ENCODE measurements at regions not wholly inside any gene's neighbourhood (a gene's known extent, or its start where the extent isn't known, plus 50 kb on each side); places are given as distances from the start of the nearest gene placed in this dataset.
"Not testable (repeated sequence)": the region's sequence is repeated elsewhere in the genome, so short reads cannot be mapped to it uniquely, and the experiment has no call there.

DNA sequence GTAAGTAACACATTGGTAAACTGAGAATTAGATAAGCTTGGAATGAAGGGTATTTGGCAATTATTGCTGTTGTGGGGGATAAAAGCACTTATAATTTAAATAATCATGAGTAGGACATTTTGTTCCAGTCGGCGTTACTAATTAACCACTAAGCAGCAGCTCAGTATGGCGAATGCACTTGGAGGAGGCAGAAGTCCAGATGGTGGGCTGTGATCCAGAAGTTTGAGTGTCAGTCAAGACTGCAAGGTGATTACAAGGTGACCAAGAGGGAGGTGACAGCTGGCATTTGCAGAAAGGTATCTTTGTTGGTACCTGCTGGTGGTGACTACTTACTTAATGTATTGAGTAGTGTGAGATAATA lies 643.6 kb upstream of the FAM98A start:
- peak; percentile 92 for DNase-seq

DNA sequence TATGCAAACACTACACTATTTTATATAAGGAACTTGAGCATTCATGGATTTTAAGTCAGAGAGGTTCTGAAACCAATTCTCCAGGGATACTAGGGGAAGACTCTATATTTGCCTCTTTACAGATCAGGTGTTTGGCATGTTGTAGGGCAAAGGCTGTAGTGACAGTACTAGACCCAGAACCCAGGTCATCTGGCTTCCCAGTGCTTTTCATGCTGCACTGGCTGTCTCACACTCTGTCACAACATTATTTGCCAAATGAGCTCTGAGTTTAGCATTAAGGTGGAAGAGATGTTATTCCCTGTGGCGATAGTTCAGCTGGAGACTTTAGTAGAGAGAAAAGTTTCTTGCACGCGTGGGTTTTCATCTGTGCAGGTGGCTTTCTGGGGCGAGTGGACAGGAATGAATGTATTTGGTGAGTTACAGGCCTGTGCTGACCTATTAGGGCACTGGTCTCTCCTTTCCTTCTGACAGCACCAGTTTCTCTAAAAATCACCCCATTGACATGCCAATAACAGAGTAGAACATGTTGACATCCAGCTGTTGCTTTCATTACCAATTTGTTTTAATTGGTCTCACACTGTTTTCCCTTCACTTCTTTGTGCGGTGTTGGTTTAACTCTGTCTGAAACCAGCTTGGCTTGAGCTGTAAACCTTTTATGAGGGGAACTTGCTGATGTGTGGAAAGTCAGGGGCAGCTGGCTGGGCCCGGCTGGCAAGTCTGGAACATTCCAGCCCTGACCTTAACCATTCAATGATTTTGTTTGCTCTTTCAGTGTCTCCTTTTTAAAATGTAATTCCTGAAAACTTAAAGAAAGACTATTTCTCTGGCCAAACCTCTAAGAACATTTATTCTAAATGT lies 643.0 kb upstream of the FAM98A start:
- peak; percentile 70 for DNase-seq

DNA sequence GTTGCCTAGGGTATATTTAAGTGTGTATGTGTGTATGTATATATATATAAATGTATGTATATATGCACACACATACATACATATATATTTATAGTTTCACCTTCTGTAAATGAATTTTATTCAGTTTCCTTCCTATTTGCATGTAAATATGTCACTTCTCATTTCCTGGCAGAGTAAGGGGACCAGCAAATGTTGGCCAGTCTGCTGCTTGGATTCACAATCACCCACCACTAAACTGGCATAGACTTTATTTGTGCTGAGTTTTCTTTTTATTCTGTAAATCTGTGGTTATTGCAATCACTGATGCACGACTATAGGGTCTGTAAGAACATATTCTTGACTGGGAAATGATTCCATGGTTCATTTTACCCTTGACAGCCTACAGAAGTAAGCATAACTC lies 640.4 kb upstream of the FAM98A start:
- no peak for DNase-seq

DNA sequence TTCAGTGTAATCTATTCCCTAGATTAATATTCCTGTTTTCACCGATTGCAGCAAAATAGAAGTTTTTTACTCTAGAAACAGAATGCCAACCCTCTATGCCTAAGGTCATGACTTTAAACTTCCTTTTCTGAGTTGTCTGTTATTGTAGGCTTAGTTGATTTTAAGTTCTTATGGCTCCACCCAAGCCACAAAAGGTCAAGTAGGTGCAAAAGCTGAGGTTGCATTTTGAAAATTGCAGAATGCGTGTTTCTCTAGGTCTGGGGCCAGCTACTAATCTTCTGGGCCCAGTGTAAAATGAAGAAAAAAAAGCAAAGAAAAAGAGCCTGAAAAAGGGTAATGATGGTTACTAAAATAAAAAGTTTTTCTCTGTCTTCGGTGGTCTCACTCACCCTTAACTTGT lies 635.7 kb upstream of the FAM98A start:
- no peak for DNase-seq

DNA sequence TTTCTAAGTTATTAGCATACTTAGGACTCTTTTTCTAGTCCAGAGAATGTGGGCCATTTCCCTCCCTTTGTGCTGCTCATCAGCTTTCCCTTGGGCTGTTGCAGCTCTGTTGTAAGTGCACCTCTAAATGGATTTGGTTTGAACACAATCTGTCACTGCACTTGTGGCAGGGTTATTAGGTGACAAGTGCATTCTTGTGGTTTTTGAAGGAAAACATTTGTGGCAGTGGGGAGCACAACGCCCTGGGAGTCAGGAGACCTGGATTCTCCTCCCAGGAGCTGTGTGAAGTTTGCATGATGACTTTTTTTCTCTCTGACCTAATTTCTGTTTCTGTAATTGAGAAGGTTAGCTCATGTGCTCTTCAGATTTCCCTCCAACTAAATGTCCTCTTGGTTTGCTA lies 630.9 kb upstream of the FAM98A start:
- DNase-seq, result peak; percentile 85

DNA sequence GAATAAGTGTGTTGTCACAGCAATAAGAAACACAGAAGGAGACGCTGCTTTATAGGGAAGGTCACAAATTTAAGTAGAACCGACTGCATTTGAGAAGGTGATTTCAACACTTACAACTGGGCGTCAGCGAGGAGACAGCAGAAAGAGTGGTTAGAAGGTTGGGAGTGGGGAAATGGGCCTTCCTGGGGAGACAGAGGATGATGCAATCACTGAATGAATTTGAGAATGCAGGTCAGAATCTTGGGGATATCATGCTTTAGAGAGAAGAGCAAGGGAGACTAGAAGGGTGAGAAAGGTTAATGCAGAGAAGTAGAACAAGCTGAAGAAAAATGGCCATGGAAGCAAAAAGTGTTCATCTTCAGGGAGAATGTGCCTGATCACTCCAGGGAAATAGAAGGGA lies 616.1 kb upstream of the FAM98A start:
- DNase-seq, result no peak

DNA sequence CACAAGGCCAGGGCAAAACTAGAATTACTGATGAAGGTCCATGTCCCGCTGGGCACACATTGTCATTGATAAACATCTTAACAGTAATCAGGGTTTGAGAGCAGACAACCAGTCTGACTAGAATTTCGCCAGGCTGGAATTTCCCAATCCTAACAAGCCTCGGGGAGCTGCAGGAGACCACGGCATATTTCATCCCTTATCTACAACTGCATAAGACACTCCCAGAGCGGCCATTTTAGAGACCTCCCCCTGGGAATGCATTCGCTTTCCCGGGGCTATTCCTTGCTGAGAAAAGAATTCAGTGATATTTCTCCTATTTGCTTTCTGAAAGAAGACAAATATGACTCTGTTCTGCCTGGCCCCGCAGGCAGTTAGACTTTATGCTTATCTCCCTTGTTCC lies 611.3 kb upstream of the FAM98A start:
- peak; percentile 39 for DNase-seq

DNA sequence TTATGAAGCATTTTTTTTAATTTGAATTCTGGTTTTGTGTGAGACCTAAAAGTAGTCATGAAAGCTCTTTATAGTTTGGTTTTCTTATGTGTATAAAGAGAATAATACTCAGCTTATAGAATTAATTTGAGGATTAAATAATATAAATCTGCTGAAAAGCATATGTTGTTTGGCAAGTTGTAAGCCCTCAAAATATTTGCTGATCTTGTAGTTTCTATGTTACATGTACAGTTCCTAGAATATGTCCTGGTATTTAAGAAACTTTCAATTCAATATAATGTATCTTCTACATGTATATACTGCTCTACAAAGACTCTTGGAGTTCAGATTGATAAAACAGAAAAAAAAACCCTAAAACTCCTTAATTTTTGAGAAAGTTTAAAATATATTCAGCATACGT lies 605.5 kb upstream of the FAM98A start:
- DNase-seq, result no peak

DNA sequence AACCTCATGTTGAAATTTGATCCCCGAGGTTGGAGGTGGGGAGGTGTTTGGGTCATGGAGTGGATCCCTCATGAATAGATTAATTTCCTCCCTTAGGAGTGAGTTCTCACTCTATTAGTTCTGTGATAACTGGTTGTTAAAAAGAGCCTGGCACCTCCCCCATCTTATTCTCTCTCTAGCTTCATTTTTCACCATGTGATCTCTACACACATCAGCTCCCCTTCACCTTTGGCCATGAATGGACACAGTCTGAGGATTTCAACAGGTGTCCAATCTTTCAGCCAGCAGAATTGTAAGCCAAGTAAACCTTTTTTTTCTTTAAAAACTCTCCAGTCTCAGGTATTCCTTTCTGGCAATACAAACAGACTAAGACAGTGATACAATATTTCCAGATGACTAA lies 602.0 kb upstream of the FAM98A start:
- DNase-seq, result no peak

DNA sequence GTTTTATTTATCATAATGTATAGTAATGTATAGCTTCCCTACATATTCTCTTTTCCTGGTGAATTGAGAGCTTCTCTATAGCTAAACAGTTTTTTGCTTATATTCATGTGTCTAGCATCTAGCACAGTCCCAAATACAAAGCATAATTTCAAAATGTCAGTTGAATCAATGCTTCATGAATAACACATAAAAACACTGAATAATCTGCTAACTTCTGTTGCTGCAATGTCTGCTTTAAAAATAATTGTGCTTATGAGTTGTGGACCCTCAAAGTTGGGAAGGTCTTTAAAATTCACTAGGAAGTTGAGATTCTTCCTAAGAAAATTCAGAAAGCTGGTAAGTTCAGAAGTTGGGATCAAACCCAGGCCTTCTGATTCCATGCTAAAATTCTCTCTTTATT lies 600.9 kb upstream of the FAM98A start:
- DNase-seq, result no peak

DNA sequence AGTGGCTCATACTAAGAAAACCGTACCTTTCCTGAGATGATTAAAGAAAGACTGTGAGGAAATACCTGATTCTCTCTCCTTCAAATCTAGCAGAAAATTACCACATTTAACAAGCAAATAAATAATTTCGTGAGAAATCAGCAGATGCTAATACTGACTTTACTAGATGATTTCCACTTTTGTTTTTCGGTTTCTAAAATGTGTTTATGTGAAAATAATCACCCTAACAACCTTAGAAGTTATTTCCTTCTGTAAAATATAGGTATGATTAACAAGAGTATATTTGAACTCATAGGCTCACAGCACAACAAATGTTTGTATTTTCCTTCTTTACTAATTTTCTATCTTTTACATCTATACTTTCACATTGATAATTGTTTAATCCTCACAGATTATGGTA lies 594.1 kb upstream of the FAM98A start:
- no peak for DNase-seq

DNA sequence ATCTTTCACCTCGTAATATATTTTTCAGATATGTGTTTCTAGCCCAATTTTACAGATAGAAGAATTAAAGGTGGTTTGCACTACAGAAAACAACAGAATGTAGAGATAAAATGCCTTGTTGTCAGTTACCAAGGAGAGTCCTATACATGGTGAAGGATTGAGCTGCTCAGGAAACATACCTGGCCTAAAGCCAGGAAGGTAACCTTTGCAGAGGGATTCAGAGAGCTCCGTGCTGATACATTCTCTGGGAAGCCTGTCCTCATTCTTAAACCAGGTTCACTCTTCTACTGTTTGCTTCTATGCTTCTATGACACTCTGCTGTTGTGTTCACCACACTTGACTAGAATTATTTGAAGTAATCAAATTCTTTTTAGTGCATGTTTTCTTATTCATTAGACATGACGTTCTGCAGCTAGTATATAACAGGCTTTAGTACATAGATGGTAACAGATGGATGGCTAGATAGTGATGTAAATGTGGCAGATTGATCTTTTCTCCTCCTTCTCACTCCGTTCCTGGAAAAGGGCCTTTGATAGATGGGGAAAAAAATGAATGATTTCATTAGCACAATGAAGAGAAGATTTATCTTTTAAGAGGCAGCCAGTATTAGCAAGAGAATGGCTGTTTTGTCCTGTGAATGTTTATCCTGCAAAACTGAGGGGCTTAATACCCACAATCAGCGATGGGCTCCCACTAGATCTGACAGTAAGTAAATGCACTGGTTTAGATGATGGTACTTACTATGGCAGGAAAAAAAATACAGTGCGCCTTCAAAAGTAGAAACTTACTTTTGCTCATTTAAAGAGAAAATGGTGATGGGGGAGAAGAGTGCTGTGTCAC lies 589.6 kb upstream of the FAM98A start:
- DNase-seq, result peak; percentile 31

DNA sequence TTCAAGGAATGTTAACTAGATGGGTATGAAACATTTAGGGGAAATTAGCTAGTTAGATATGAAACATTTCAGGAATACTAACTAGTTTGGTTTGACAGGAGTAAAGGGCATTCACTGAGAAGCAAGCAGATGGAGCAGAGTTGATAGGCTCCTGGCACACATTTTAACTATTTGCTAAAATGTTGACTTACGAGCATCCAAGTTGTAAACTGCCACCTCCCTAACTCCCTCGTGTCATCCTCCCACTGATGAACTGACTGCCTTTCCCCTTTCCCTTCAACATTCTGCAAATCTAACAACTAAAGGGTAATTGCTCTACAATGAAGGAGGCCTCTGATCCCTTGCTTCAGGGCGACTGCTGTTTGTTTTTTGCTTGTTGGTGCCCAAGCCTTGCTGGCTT lies 580.4 kb upstream of the FAM98A start:
- DNase-seq, result no peak

DNA sequence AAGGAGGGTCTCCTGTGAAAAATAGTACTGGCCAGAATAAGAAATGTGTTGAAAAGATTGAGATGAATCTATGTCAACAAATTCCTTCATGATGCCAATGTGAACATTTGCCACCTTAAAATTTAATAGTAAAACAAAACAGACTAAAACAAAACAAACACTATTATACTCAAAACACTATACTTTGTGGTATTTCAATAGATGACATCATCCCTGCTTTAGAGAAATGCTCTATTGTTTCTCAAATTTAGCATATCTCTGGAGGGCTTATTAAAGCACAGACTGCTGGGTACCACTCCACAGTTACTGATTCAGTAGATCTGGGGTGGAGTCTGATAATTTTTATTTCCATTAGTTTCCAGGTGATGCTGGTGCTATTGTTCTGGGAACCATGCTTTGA lies 579.4 kb upstream of the FAM98A start:
- DNase-seq, result no peak

DNA sequence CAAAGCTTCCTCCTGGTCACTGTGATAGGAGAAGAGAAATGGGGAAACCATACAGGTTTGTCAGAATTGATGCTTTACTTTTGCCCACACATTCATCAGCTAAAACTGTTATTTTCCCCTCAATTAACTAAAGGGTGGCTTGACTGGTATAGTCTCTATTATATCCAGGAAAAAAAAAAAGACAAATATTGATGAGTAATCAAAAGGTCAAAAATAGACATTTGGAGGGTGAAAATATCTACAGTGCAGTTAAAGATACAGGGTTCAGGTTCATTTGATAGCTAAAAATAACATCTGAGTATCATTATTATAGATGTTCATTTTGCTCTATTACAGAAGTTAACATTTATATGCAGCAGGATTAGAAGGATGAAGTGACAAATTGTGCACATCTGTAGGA lies 577.6 kb upstream of the FAM98A start:
- DNase-seq, result no peak

DNA sequence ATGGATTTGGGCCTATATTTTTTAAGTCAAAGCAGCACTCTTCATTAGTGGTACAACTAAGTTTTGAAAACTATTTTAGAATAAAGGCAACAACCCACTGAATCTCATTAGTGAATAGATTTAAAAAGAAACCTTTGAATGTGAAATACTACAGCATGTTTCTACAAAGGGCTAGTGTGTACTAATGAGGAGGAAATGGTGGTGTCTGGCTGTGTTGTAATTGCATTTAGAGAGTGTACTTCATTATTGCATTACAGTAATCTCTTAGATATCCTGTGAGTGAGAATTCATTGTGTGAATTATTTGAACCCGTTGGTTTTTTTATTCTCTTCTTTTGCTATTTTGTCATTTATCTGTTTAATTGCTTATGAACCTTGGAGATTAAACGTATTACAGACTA lies 575.4 kb upstream of the FAM98A start:
- DNase-seq, result peak; percentile 34

DNA sequence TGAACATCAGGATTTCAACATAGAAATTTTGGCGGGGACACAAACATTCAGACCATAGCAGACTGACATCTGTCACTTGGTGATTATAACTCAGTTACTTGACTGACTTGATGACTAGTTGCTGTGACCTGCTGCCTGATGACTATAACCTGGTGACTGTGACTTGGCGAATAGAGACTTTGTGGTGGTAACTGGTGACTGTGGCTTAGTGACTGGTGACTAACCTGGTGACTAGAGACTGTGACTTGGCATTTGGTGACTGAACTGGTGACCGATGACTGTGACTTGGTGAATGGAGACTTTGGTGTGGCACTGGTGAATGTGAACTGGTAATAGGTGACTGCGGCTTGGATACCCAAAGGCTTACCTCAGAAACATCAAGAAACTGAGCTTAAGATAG lies 563.1 kb upstream of the FAM98A start:
- DNase-seq, result no peak

DNA sequence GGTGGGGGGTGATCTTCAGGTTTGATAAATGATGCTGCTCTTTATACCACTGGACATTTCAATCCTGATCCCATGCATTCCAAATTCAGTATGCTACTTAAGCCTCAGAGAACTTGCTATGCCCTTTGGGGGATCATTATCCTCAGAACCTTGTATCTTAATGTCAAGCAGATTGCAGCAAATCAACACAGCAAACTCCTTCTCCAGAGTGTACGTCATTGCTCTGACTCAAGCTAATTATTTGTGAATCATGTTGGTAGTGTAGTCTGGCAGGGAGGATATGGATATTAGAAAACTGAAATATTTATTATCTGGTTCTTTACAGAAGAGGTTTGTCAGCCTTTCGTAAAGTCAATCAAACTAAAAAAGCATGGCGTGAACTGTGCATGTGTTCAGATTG lies 562.5 kb upstream of the FAM98A start:
- DNase-seq, result no peak

DNA sequence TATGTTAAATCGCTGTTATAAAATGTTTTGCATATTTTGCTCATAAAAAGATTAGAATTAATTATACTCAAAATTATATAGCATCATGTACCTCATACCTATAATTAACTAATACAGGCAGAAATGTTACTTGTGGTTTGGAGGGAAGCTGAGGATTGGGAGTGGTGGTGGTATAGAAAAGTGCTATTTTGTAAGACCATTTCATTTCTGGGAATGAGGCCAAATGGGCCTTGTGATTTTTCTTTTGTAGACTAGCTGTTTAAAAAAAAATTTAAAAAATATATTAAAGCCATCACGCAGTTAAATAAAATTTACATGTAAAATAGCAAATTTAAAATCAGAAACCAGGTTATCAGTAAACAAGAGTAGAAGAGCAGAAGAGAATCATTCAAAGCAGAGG lies 560.8 kb upstream of the FAM98A start:
- no peak for DNase-seq

DNA sequence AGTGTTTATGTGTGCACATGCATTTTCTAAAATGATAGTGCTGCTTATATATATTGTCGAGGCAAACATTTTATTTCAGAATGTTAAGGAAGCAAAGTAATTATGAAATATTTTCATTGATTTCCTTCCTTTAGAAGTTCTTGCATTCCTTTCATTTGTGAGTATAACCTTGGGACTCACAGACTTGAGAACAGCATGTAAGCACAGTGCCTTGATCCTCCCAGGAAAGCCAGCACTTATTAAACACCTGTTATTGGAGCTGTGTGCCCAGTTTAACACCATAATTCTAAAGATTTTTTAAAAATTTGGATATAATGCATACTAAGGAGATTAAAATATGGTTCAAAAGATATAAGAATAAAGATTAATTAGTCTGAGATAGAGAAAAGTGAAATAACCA lies 554.4 kb upstream of the FAM98A start:
- DNase-seq, result no peak

DNA sequence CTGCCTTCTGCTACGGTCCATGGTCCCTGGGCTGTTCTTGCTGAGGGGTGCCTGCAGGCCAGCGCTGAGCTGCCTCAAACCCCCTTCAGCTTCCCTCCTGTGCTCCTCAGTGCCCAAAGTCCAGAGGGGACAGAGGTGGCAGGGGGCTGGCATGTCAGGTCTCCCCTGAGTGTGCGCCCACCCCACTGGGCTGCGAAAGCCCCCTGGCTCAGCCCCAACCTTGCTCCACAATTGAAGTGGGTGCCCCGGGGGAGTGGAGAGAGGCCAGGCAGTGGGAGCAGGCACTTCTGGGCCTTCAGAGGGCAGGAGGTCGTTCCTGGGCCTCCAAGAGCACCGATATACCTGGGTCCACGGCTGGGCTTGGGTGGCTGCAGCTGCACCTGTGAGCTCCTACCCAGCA lies 548.7 kb upstream of the FAM98A start:
- no peak for DNase-seq

DNA sequence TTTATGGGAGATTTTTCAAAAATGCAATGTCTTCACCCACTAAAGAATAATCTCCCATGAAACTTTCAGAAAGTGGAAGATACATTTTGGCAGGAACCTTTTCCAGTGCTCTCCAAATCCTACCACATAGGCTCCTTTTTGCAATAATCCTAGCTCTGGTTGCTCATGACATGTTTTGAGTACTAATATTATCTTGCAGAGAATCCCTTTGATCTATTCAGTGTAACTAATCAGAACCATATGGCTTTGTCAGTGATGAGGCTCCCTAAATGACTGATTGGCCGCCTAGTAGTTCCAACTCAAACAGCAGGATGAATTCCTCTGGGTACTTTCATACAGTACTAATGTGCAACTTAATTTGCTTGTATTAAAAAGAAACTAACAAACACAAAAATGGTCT lies 544.0 kb upstream of the FAM98A start:
- DNase-seq, result no peak

DNA sequence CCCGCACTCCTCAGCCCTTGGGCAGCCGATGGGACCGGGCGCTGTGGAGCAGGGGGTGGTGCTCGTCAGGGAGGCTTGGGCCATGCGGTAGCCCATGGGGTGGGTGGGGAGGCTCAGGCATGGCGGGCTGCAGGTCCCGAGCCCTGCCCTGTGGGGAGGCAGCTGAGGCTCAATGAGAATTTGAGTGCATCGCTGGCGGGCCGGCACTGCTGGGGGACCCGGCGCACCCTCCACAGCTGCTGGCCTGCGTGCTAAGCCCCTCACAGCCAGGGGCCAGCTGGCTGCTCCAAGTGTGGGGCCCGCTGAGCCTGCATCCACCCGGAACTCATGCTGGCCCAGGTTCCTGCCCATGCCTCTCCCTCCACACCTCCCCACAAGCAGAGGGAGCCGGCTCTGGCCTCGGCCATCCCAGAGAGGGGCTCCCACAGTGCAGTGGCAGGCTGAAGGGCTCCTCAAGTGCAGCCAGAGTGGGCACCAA lies 543.5 kb upstream of the FAM98A start:
- not testable (repeated sequence) for DNase-seq

DNA sequence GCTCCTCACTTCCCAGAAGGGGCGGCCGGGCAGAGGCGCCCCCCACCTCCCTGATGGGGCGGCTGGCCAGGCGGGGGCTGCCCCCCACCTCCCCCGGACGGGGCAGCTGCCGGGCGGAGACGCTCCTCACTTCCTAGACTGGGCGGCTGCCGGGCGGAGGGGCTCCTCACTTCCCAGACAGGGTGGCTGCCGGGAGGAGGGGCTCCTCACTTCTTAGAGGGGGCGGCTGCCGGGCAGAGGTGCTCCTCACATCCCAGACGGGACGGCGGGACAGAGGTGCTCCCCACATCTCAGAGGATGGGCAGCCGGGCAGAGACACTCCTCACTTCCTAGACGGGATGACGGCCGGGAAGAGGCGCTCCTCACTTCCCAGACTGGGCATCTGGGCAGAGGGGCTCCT lies 534.0 kb upstream of the FAM98A start:
- not testable (repeated sequence) for DNase-seq
